ENCODE measurements at regions not wholly inside any gene's neighbourhood (a gene's known extent, or its start where the extent isn't known, plus 50 kb on each side); places are given as distances from the start of the nearest gene placed in this dataset.

- 78% methylated on average over 3 of the region's 3 CpGs for WGBS (ENCODE audit: low lambda C conversion rate, missing lambda C conversion rate)
- H3K27ac ChIP-seq = no peak overlapping the region
- no peaks in the 10 kb centered on the region for H3K36me3 ChIP-seq (replicated peaks; ENCODE audit: insufficient read depth, low read depth)
Measured at GRCh38 chr2:207228402-207228801, 62.7 kb upstream of the KLF7 start.

GRCh38 chr2:207229161-207229560 lies 63.4 kb upstream of the KLF7 start:
- Histone ChIP-seq H3K36me3 (replicated peaks; ENCODE audit: insufficient read depth, low read depth) (no peaks in the 10 kb centered on the region), H3K79me2 (no peaks in the 10 kb centered on the region), H3K4me2 (no peak overlapping the region), H3K9me3 (ENCODE audit: low read depth) (no peaks in the 10 kb centered on the region), H3K4me1 (ENCODE audit: insufficient read depth) (no peaks in the 10 kb centered on the region), H4K20me1 (ENCODE audit: insufficient read depth, poor library complexity, severe bottlenecking) (no peaks in the 10 kb centered on the region), H3K4me3 (no peak overlapping the region), H3K9me2 (replicated peaks; ENCODE audit: insufficient read depth) (no peaks in the 10 kb centered on the region), H3K27ac (no peak overlapping the region), H3K27me3 (no peaks in the 10 kb centered on the region), H2AFZ (no peak overlapping the region)
- 61% methylated on average over 3 of the region's 3 CpGs for WGBS (ENCODE audit: low lambda C conversion rate, missing lambda C conversion rate)
- no peak for DNase-seq (ENCODE audit: low spot score)
- TF ChIP-seq CTCF (IDR thresholded peaks at IDR 0.05; ENCODE audit: poor library complexity) = no peak
- no peak for TF ChIP-seq EZH2phosphoT487 (IDR thresholded peaks at IDR 0.05; ENCODE audit: low read depth, severe bottlenecking, unreplicated experiment)
- TF ChIP-seq EZH2 (IDR thresholded peaks at IDR 0.05; ENCODE audit: borderline replicate concordance) = no peak

More at GRCh38 chr2:207228402-207228801, 62.7 kb upstream of the KLF7 start:
- Histone ChIP-seq H3K79me2 (no peaks in the 10 kb centered on the region), H3K4me3 (no peak overlapping the region), H3K4me2 (no peak overlapping the region), H3K27me3 (no peaks in the 10 kb centered on the region), H3K9me2 (replicated peaks; ENCODE audit: insufficient read depth) (no peaks in the 10 kb centered on the region), H2AFZ (no peak overlapping the region), H3K9me3 (ENCODE audit: low read depth) (no peaks in the 10 kb centered on the region), H3K4me1 (ENCODE audit: insufficient read depth) (no peaks in the 10 kb centered on the region), H4K20me1 (ENCODE audit: insufficient read depth, poor library complexity, severe bottlenecking) (no peaks in the 10 kb centered on the region)
- no peak for DNase-seq (ENCODE audit: low spot score)
- TF ChIP-seq EZH2phosphoT487 (IDR thresholded peaks at IDR 0.05; ENCODE audit: low read depth, severe bottlenecking, unreplicated experiment) (no peak), EZH2 (IDR thresholded peaks at IDR 0.05; ENCODE audit: borderline replicate concordance) (no peak)

- TF ChIP-seq CTCF (IDR thresholded peaks at IDR 0.05; ENCODE audit: poor library complexity) (no peak), EZH2phosphoT487 (IDR thresholded peaks at IDR 0.05; ENCODE audit: low read depth, severe bottlenecking, unreplicated experiment) (no peak), EZH2 (IDR thresholded peaks at IDR 0.05; ENCODE audit: borderline replicate concordance) (no peak)
- Histone ChIP-seq H3K36me3 (replicated peaks; ENCODE audit: insufficient read depth, low read depth) (no peaks in the 10 kb centered on the region), H3K4me1 (ENCODE audit: insufficient read depth) (no peaks in the 10 kb centered on the region), H4K20me1 (ENCODE audit: insufficient read depth, poor library complexity, severe bottlenecking) (no peaks in the 10 kb centered on the region), H2AFZ (no peak overlapping the region), H3K9me3 (ENCODE audit: low read depth) (no peaks in the 10 kb centered on the region), H3K27ac (no peak overlapping the region), H3K9me2 (replicated peaks; ENCODE audit: insufficient read depth) (no peaks in the 10 kb centered on the region), H3K79me2 (no peaks in the 10 kb centered on the region), H3K27me3 (no peaks in the 10 kb centered on the region), H3K4me3 (no peak overlapping the region), H3K4me2 (no peak overlapping the region)
- 75% methylated on average over 6 of the region's 6 CpGs for WGBS (ENCODE audit: low lambda C conversion rate, missing lambda C conversion rate)
- DNase-seq (ENCODE audit: low spot score) = no peak
Measured at GRCh38 chr2:207230261-207231105, 64.7 kb upstream of the KLF7 start.

- no peak for DNase-seq (ENCODE audit: low spot score)
- no peak overlapping the region for H3K4me3 ChIP-seq
- no peaks in the 10 kb centered on the region for H3K9me2 ChIP-seq (replicated peaks; ENCODE audit: insufficient read depth)
- H4K20me1 ChIP-seq (ENCODE audit: insufficient read depth, poor library complexity, severe bottlenecking) = no peaks in the 10 kb centered on the region
- 63% methylated on average over 5 of the region's 5 CpGs for WGBS (ENCODE audit: low lambda C conversion rate, missing lambda C conversion rate)
- H3K4me1 ChIP-seq (ENCODE audit: insufficient read depth) = no peaks in the 10 kb centered on the region
- TF ChIP-seq EZH2 (IDR thresholded peaks at IDR 0.05; ENCODE audit: borderline replicate concordance) (no peak), CTCF (IDR thresholded peaks at IDR 0.05; ENCODE audit: poor library complexity) (no peak), EZH2phosphoT487 (IDR thresholded peaks at IDR 0.05; ENCODE audit: low read depth, severe bottlenecking, unreplicated experiment) (no peak)
- no peak overlapping the region for H3K4me2 ChIP-seq
- H2AFZ ChIP-seq = no peak overlapping the region
- H3K36me3 ChIP-seq (replicated peaks; ENCODE audit: insufficient read depth, low read depth) = no peaks in the 10 kb centered on the region
- H3K9me3 ChIP-seq (ENCODE audit: low read depth) = no peaks in the 10 kb centered on the region
- no peaks in the 10 kb centered on the region for H3K79me2 ChIP-seq
- no peak overlapping the region for H3K27ac ChIP-seq
- no peaks in the 10 kb centered on the region for H3K27me3 ChIP-seq
Measured at GRCh38 chr2:207231106-207231865, 65.5 kb upstream of the KLF7 start.
